Breast epithelium (tissue), 4 donors: ENCODE measurements at regions not wholly inside any gene's neighbourhood (a gene's known extent, or its start where the extent isn't known, plus 50 kb on each side); places are given as distances from the start of the nearest gene placed in this dataset.

Source experiments
- DNase-seq, 2 donors: peaks; one replicate each; pipeline ENCODE4 v3.0.0-alpha.2; 2019; ENCODE audit warnings: low spot score in 2 of 2
- H3K27ac ChIP-seq, 2 donors: fragments of 200-600 bp; sonication (generic) in 1 of 2; one replicate each; pipeline ENCODE4 v1.5.1; 2016 to 2019; ENCODE audit warnings: mild to moderate bottlenecking in 1 of 2
- H3K27me3 ChIP-seq, 2 donors: fragments of 200-600 bp; sonication (generic) in 1 of 2; one replicate each; pipeline versions ENCODE4 v1.5.1 to v1.6.0; 2017 to 2019; ENCODE audit warnings: control low read depth in 1 of 2, mild to moderate bottlenecking in 1 of 2
- H3K36me3 ChIP-seq: fragments of 200-600 bp; one replicate; pipeline ENCODE4 v1.5.1; 2019
- H3K4me1 ChIP-seq, 2 donors: fragments of 200-600 bp; sonication (generic); one replicate each; pipeline ENCODE4 v1.5.1; 2016 to 2019; ENCODE audit warnings: control low read depth in 1 of 2
- H3K4me3 ChIP-seq, 3 donors: fragments of 200-600 bp; sonication (generic); 1 replicate in 2 of 3; 2 replicates in 1 of 3; pipeline ENCODE4 v1.5.1; 2016 to 2019; ENCODE audit warnings: mild to moderate bottlenecking in 3 of 3, moderate library complexity in 2 of 3
- H3K9me3 ChIP-seq, 2 donors: fragments of 200-600 bp; sonication (generic) in 1 of 2; one replicate each; pipeline ENCODE4 v1.5.1; 2016 to 2019; ENCODE audit warnings: control low read depth in 1 of 2
- POLR2A ChIP-seq: fragments of 450-650 bp; IDR thresholded peaks from one replicate; pipeline ENCODE4 v1.6.1; 2016; ENCODE audit warnings: antibody characterized with exemption, mild to moderate bottlenecking, moderate library complexity
- POLR2AphosphoS5 ChIP-seq, 3 donors: sonication (generic); formaldehyde crosslinking; IDR thresholded peaks; one replicate each; pipeline ENCODE4 v1.6.1; 2017; ENCODE audit warnings: antibody characterized with exemption in 3 of 3
- intact Hi-C: fragments of 100-400 bp; cut with DNase I; formaldehyde crosslinking; loops from one replicate; pipeline ENCODE4 v1.15.1; 2023; ENCODE audit warnings: low total_unique reads
- TF ChIP-seq, protein P1 (sequence below), 3 donors: fragments of 450-650 bp; IDR thresholded peaks; one replicate each; pipeline ENCODE4 v1.5.1; 2016 to 2017; ENCODE audit warnings: antibody characterized with exemption in 3 of 3, mild to moderate bottlenecking in 3 of 3, moderate library complexity in 3 of 3

DNA sequence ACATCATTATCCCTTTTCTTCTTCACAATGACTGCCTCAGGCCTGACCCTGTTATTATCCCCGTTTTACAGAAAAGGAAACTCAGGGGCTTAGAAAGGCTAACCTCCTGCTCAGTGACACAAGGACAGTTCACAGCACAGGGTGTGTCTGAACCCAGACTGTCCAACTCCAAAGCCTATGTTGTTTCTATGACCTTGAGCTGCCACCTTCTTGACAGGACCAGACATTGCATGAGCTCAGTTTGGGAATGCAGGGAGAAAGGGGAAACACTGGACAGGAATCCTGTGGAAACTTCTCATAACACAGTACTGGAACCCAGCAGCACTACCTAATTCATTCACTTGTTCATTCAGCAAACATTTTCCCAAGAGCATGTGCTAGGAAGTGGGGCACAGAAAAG is 472.8 kb downstream of the CDK5RAP2 start:
- Histone ChIP-seq H3K27me3 (no peaks in the 10 kb centered on the region), H3K36me3 (no peaks in the 10 kb centered on the region), H3K4me1 (no peaks in the 10 kb centered on the region), H3K4me3 (no peak overlapping the region), H3K27ac (no peak overlapping the region), H3K9me3 (no peaks in the 10 kb centered on the region)
- DNase-seq: no peak
- intact Hi-C loops: no loop called here
- TF ChIP-seq POLR2AphosphoS5 (IDR thresholded peaks at IDR 0.05): no peak
- no peak for TF ChIP-seq POLR2A
- TF ChIP-seq, protein P1, sequence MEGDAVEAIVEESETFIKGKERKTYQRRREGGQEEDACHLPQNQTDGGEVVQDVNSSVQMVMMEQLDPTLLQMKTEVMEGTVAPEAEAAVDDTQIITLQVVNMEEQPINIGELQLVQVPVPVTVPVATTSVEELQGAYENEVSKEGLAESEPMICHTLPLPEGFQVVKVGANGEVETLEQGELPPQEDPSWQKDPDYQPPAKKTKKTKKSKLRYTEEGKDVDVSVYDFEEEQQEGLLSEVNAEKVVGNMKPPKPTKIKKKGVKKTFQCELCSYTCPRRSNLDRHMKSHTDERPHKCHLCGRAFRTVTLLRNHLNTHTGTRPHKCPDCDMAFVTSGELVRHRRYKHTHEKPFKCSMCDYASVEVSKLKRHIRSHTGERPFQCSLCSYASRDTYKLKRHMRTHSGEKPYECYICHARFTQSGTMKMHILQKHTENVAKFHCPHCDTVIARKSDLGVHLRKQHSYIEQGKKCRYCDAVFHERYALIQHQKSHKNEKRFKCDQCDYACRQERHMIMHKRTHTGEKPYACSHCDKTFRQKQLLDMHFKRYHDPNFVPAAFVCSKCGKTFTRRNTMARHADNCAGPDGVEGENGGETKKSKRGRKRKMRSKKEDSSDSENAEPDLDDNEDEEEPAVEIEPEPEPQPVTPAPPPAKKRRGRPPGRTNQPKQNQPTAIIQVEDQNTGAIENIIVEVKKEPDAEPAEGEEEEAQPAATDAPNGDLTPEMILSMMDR (IDR thresholded peaks at IDR 0.05): no peak

DNA sequence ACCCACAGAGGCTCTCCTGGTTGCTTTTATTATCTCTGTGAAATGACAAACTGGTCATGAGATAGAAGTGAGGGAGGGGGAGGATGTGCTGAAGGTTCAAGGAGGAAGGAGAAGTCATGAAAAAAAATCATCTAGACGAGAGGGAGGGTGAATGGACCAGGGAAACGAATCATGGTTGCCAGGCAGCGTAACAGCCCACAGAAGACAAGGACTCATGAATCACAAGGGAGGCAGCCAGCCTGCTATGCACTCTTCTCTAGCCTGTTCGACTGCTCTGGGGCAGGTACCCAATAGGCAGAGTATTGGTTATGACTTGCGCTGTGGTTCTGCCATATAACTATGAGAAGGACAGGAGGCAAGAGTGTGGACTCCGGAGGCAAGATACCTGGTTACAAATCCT is 475.2 kb downstream of the CDK5RAP2 start:
- Histone ChIP-seq H3K27ac (no peak overlapping the region), H3K9me3 (no peaks in the 10 kb centered on the region), H3K4me1 (no peaks in the 10 kb centered on the region), H3K27me3 (no peaks in the 10 kb centered on the region), H3K4me3 (no peak overlapping the region), H3K36me3 (no peaks in the 10 kb centered on the region)
- TF ChIP-seq POLR2AphosphoS5 (IDR thresholded peaks at IDR 0.05): no peak
- TF ChIP-seq, protein P1 (IDR thresholded peaks at IDR 0.05): no peak
- TF ChIP-seq POLR2A: no peak
- DNase-seq: no peak
- intact Hi-C loops: no loop called here

DNA sequence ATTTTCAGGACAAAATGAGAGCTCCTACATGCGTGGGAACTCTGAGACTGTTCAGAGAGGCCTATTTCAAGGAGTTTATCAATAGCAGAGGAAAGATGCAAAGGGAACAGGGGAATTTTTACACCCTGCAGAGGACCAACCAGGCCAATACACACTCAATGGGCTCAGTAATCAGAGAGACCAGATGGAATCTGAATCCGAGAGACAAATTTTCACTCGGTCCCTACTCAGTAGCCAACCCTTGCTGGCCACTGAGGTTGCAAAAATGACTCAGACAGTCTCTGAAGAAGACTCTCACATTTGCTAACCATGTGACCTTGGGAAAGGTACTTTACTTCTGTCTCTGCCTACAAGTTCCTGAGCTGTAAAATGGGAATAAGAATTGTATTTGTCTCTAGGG is 479.4 kb downstream of the CDK5RAP2 start:
- Histone ChIP-seq H3K36me3 (no peaks in the 10 kb centered on the region), H3K9me3 (no peaks in the 10 kb centered on the region), H3K27ac (no peak overlapping the region), H3K27me3 (no peaks in the 10 kb centered on the region), H3K4me1 (no peaks in the 10 kb centered on the region), H3K4me3 (no peak overlapping the region)
- intact Hi-C loops: no loop called here
- TF ChIP-seq, protein P1 (IDR thresholded peaks at IDR 0.05): no peak
- TF ChIP-seq POLR2A: no peak
- no peak for TF ChIP-seq POLR2AphosphoS5 (IDR thresholded peaks at IDR 0.05)
- no peak for DNase-seq

DNA sequence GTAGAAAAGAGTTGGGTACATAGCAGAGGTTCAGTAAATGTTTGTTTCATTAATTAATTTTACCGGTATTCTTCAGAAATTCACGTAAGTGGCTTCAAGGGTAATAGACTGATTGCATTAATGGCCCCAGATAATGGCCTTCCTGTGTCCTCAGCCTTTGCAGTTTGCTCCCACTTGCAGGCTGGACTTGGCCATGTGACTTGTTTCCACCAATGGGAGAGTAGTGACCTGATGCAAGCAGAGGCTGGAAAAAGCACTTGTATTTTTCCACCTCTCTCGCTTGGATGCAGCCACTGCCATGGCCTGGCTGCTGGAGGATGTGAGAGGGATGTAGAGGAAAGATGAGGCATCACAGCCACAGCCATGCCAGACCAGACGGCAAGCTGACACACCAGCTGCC is 480.9 kb downstream of the CDK5RAP2 start:
- Histone ChIP-seq H3K36me3 (no peaks in the 10 kb centered on the region), H3K27ac (no peak overlapping the region), H3K9me3 (no peaks in the 10 kb centered on the region), H3K4me3 (no peak overlapping the region), H3K27me3 (no peaks in the 10 kb centered on the region), H3K4me1 (no peaks in the 10 kb centered on the region)
- DNase-seq: no peak
- TF ChIP-seq POLR2A (no peak), POLR2AphosphoS5 (IDR thresholded peaks at IDR 0.05) (no peak)
- TF ChIP-seq, protein P1 (IDR thresholded peaks at IDR 0.05): no peak
- intact Hi-C loops: no loop called here

DNA sequence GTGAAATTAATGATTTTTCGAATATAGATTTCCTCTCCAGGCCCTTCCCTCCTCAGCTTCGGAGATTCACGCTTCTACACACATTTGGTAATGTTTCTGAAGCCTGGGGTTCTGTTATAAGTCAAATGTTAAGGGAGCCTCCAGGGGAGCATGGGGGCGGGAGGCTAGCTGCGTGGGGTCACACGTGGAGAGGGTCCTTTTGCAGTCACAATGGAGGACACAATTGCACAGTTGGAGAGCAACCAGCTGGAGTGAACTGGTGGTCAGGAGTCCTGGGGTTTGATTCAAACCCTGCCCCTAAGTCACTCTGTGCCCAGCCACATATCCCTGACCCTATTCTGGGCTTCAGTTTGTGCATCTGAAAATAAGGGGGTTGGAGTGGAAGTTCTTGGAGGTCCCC is 481.4 kb downstream of the CDK5RAP2 start:
- Histone ChIP-seq H3K36me3 (no peaks in the 10 kb centered on the region), H3K4me3 (no peak overlapping the region), H3K4me1 (no peaks in the 10 kb centered on the region), H3K27me3 (no peaks in the 10 kb centered on the region), H3K9me3 (no peaks in the 10 kb centered on the region), H3K27ac (no peak overlapping the region)
- TF ChIP-seq POLR2A: no peak
- TF ChIP-seq, protein P1 (IDR thresholded peaks at IDR 0.05): no peak
- no peak for TF ChIP-seq POLR2AphosphoS5 (IDR thresholded peaks at IDR 0.05)
- no peak for DNase-seq
- intact Hi-C loops: no loop called here
